Liver (tissue), 7 donors: ENCODE measurements at regions not wholly inside any gene's neighbourhood (a gene's known extent, or its start where the extent isn't known, plus 50 kb on each side); places are given as distances from the start of the nearest gene placed in this dataset.

Experiments used
- DNase-seq: peaks from one replicate; pipeline ENCODE4 v3.0.0-alpha.2; 2017; ENCODE audit warnings: low spot score
- H3K27ac ChIP-seq, 2 donors: one replicate each; pipeline ENCODE4 v1.7.0; 2013; ENCODE audit warnings: inconsistent platforms in 2 of 2, low read length in 2 of 2, control low read depth in 1 of 2, low read depth in 1 of 2, mild to moderate bottlenecking in 1 of 2
- H3K27me3 ChIP-seq, 4 donors: one replicate each; pipeline versions ENCODE4 v1.6.1 to v1.7.0; 2013; ENCODE audit warnings: low read length in 3 of 4, inconsistent platforms in 1 of 4, mild to moderate bottlenecking in 1 of 4, moderate library complexity in 1 of 4; ENCODE audit not compliant: control insufficient read depth in 4 of 4, insufficient read depth in 4 of 4
- H3K36me3 ChIP-seq, 4 donors: one replicate each; pipeline versions ENCODE4 v1.6.1 to v1.7.0; 2013; ENCODE audit warnings: low read length in 3 of 4, mild to moderate bottlenecking in 3 of 4, low read depth in 1 of 4, moderate library complexity in 1 of 4; ENCODE audit not compliant: control insufficient read depth in 4 of 4, insufficient read depth in 3 of 4
- H3K4me1 ChIP-seq, 4 donors: one replicate each; pipeline versions ENCODE4 v1.6.1 to v1.7.0; 2013; ENCODE audit warnings: low read length in 3 of 4, mild to moderate bottlenecking in 3 of 4, moderate library complexity in 1 of 4; ENCODE audit not compliant: control insufficient read depth in 4 of 4, insufficient read depth in 4 of 4
- H3K4me3 ChIP-seq, 3 donors: one replicate each; pipeline versions ENCODE4 v1.6.1 to v1.7.0; 2013; ENCODE audit warnings: low read length in 3 of 3, control low read depth in 1 of 3, low read depth in 1 of 3, mild to moderate bottlenecking in 1 of 3
- H3K9ac ChIP-seq, 2 donors: one replicate each; pipeline ENCODE4 v1.7.0; 2013; ENCODE audit warnings: low read length in 2 of 2, mild to moderate bottlenecking in 2 of 2, moderate library complexity in 2 of 2, control low read depth in 1 of 2, low read depth in 1 of 2
- H3K9me3 ChIP-seq, 4 donors: one replicate each; pipeline versions ENCODE4 v1.6.1 to v1.7.0; 2013; ENCODE audit warnings: low read length in 3 of 4; ENCODE audit not compliant: control insufficient read depth in 4 of 4
- EGR1 ChIP-seq, 2 donors: IDR thresholded peaks; 2 replicates each; pipeline ENCODE4 v1.6.1; 2016 to 2018; ENCODE audit warnings: antibody characterized with exemption in 2 of 2, low read depth in 2 of 2
- FOXA1 ChIP-seq: IDR thresholded peaks from 2 replicates; pipeline ENCODE4 v1.6.1; 2016; ENCODE audit warnings: antibody characterized with exemption
- FOXA2 ChIP-seq: IDR thresholded peaks from 2 replicates; pipeline ENCODE4 v1.6.1; 2016; ENCODE audit warnings: antibody characterized with exemption
- HNF4A ChIP-seq, 2 donors: conservative IDR thresholded peaks; 2 replicates each; pipeline ENCODE4 v1.6.1; 2016; ENCODE audit warnings: antibody characterized with exemption in 2 of 2, mild to moderate bottlenecking in 2 of 2
- HNF4G ChIP-seq: IDR thresholded peaks from 2 replicates; pipeline ENCODE4 v1.6.1; 2016; ENCODE audit warnings: antibody characterized with exemption
- JUND ChIP-seq, 2 donors: IDR thresholded peaks; 2 replicates each; pipeline ENCODE4 v1.6.1; 2016; ENCODE audit warnings: antibody characterized with exemption in 2 of 2
- RAD21 ChIP-seq, 2 donors: IDR thresholded peaks; 2 replicates each; pipeline ENCODE4 v1.6.1; 2016; ENCODE audit warnings: antibody characterized with exemption in 2 of 2, mild to moderate bottlenecking in 2 of 2
- RXRA ChIP-seq, 2 donors: IDR thresholded peaks; 2 replicates each; pipeline ENCODE4 v1.6.1; 2017 to 2018; ENCODE audit warnings: antibody characterized with exemption in 2 of 2, mild to moderate bottlenecking in 1 of 2
- SP1 ChIP-seq: IDR thresholded peaks from 2 replicates; pipeline ENCODE4 v1.6.1; 2018; ENCODE audit warnings: antibody characterized with exemption, mild to moderate bottlenecking
- WGBS: extraction: QIAGEN DNeasy Blood & Tissue Kit; methylation state at CpG from one replicate; pipeline ENCODE4 v1.1.7; 2013; 5-methylcytosine and 5-hydroxymethylcytosine counted together
- TF ChIP-seq, protein P1 (sequence below): IDR thresholded peaks from 2 replicates; pipeline ENCODE4 v1.6.1; 2016; ENCODE audit warnings: antibody characterized with exemption
- TF ChIP-seq, protein P2 (sequence below): IDR thresholded peaks from 2 replicates; pipeline ENCODE4 v1.6.1; 2016; ENCODE audit warnings: antibody characterized with exemption
- TF ChIP-seq, protein P3 (sequence below): IDR thresholded peaks from 2 replicates; pipeline ENCODE4 v1.6.1; 2016; ENCODE audit warnings: antibody characterized with exemption, mild to moderate bottlenecking
- donor health status: healthy.
- donor health status: healthy.
- donor health status: healthy.
- donor health status: healthy.

DNA sequence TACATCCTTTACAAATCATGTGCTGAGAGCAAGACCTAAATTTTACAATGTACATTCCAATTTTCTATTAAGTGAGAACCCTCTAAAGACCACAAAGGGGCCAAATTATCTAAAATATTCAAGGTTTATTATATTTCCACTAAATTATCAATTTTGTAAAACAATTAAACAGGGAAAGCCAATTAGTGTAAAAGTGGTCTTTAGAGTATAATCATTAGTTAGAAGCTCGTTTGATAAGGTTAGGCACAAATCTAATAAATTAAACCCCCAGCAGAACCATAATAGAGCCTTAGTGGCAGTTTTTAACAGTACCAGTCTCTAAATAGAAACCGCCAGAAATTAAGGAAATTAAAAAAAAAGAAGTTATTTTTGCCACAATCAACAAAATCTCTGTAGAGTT, 249.1 kb upstream of the MANEA start (continued):
- TF ChIP-seq, protein P1, sequence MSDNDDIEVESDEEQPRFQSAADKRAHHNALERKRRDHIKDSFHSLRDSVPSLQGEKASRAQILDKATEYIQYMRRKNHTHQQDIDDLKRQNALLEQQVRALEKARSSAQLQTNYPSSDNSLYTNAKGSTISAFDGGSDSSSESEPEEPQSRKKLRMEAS = no peak
- TF ChIP-seq, protein P2, sequence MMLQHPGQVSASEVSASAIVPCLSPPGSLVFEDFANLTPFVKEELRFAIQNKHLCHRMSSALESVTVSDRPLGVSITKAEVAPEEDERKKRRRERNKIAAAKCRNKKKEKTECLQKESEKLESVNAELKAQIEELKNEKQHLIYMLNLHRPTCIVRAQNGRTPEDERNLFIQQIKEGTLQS = no peak

DNA sequence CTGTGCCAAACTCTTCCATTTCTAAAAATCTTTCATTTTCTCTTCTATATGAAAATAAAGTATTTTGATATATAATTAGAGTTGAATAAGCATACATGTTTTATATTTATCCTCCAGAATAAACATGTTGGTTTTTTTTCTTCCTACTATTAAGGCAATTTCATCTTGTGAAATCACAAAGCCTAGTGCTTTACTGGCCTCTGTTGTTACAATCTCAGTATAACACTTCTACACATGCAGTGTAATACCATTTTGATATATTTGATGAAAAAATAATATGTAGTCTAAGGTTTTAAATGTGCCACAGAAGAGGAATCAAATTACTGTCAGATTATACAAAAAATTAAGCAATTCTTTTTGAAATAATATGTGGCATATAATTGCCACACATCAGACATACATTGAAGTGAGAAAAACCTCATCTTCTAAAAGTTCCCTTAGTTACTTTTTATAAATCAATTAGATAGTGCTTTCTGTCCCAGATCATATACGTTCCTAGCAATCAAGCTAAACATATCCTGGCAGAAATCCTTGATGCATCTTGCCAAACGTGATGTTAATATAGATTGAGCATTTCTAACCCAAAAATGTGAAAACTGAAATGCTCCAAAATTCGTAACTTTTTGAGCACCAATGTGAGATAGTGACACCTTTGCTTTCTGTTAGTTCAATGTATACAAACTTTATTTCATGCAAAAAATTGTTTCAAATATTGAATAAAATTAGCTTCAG, 225.1 kb upstream of the MANEA start:
- WGBS = 47% methylated on average over 3 of the region's 3 CpGs

DNA sequence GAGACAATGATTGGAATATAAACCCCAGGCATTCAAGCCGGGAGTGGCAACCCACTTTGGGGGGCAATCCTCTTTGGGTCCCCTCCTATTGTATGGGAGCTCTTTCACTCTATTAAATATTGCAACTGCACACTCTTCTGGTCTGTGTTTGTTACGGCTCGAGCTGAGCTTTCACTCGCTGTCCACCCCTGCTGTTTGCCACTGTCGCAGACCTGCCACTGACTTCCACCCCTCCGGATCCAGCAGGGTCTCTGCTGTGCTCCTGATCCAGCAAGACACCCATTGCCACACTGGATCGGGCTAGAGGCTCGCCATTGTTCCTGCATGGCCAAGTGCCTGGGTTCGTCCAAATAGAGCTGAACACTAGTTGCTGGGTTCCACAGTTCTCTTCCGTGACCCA, 222.8 kb upstream of the MANEA start:
- TF ChIP-seq, protein P1 = no peak
- TF ChIP-seq JUND (IDR thresholded peaks at IDR 0.05) (no peak), RAD21 (IDR thresholded peaks at IDR 0.05) (no peak), RXRA (IDR thresholded peaks at IDR 0.05) (no peak), HNF4A (conservative IDR thresholded peaks at IDR 0.05) (no peak), FOXA1 (no peak), EGR1 (IDR thresholded peaks at IDR 0.05; ENCODE audit: low read depth in 2 of 2) (no peak), FOXA2 (no peak), SP1 (no peak)
- TF ChIP-seq, protein P3, sequence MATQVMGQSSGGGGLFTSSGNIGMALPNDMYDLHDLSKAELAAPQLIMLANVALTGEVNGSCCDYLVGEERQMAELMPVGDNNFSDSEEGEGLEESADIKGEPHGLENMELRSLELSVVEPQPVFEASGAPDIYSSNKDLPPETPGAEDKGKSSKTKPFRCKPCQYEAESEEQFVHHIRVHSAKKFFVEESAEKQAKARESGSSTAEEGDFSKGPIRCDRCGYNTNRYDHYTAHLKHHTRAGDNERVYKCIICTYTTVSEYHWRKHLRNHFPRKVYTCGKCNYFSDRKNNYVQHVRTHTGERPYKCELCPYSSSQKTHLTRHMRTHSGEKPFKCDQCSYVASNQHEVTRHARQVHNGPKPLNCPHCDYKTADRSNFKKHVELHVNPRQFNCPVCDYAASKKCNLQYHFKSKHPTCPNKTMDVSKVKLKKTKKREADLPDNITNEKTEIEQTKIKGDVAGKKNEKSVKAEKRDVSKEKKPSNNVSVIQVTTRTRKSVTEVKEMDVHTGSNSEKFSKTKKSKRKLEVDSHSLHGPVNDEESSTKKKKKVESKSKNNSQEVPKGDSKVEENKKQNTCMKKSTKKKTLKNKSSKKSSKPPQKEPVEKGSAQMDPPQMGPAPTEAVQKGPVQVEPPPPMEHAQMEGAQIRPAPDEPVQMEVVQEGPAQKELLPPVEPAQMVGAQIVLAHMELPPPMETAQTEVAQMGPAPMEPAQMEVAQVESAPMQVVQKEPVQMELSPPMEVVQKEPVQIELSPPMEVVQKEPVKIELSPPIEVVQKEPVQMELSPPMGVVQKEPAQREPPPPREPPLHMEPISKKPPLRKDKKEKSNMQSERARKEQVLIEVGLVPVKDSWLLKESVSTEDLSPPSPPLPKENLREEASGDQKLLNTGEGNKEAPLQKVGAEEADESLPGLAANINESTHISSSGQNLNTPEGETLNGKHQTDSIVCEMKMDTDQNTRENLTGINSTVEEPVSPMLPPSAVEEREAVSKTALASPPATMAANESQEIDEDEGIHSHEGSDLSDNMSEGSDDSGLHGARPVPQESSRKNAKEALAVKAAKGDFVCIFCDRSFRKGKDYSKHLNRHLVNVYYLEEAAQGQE = no peak
- peaks cover 0 to 8% (median 2%) of the 10 kb centered on the region in 4 donors for H3K4me1 ChIP-seq
- no peak for DNase-seq
- no peaks in the 10 kb centered on the region for H3K9me3 ChIP-seq
- H3K36me3 ChIP-seq = no peaks in the 10 kb centered on the region
- no peak overlapping the region for H3K27ac ChIP-seq
- 84% methylated on average over 10 of the region's 10 CpGs for WGBS
- no peaks in the 10 kb centered on the region for H3K27me3 ChIP-seq
- no peak overlapping the region for H3K9ac ChIP-seq
- H3K4me3 ChIP-seq = no peak overlapping the region

More for the DNA sequence above, 225.1 kb upstream of the MANEA start:
- H3K4me1 ChIP-seq = peaks cover 0 to under 1% (median 0%) of the 10 kb centered on the region in 4 donors
- no peak for DNase-seq
- no peaks in the 10 kb centered on the region for H3K9me3 ChIP-seq
- TF ChIP-seq HNF4G (no peak), RAD21 (IDR thresholded peaks at IDR 0.05) (peak in 1 of 2 donors; percentile 18)
- no peak overlapping the region for H3K9ac ChIP-seq
- no peaks in the 10 kb centered on the region for H3K36me3 ChIP-seq
- no peak overlapping the region for H3K27ac ChIP-seq
- no peak overlapping the region for H3K4me3 ChIP-seq
- no peaks in the 10 kb centered on the region for H3K27me3 ChIP-seq
